Lower leg skin (tissue), 3 donors: ENCODE measurements at regions not wholly inside any gene's neighbourhood (a gene's known extent, or its start where the extent isn't known, plus 50 kb on each side); places are given as distances from the start of the nearest gene placed in this dataset.
"Not testable (repeated sequence)": the region's sequence is repeated elsewhere in the genome, so short reads cannot be mapped to it uniquely, and the experiment has no call there.

Experiments used
- POLR2A ChIP-seq, 2 donors: fragments of 450-650 bp; IDR thresholded peaks; one replicate each; pipeline ENCODE4 v1.6.1; 2016 to 2017; ENCODE audit warnings: antibody characterized with exemption in 2 of 2, mild to moderate bottlenecking in 1 of 2, moderate library complexity in 1 of 2
- TF ChIP-seq, protein P1 (sequence below), 3 donors: fragments of 450-650 bp; IDR thresholded peaks; one replicate each; pipeline ENCODE4 v1.5.1; 2016; ENCODE audit warnings: antibody characterized with exemption in 3 of 3, mild to moderate bottlenecking in 3 of 3, moderate library complexity in 2 of 3

DNA sequence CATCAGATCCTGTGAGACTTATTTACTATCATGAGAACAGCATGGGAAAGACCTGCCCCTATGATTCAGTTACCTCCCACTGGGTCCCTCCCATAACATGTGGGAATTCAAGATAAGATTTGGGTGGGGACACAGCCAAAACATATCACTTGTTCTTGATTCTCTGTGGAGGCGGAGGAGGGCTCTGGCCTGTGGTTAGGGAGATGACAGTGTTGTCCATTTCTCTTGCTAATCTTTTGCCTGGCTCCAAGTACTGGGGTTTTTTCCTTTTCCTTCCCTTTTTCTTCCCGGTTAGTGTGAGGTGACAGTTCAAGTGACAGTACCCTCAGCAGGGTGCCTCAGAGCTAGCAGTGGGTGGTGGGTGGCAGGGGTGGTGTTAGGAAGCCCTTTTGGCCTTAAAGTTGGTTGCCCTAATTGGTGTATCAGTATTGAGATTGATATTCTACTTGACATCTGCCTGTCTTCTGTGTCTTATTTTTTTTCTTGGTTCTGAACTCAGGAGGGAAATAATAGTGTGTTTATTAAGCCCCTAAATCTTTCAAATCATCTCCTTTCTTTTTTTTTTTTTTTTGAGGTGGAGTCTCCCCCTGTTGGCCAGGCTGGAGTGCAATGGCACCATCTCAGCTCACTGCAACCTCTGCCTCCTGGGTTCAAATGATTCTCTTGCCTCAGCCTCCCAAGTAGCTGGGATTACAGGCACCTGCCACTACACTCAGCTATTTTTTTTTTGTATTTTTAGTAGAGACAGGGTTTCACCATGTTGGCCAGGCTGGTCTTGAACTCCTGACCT lies 192.0 kb downstream of the ASB1 start:
- TF ChIP-seq, protein P1, sequence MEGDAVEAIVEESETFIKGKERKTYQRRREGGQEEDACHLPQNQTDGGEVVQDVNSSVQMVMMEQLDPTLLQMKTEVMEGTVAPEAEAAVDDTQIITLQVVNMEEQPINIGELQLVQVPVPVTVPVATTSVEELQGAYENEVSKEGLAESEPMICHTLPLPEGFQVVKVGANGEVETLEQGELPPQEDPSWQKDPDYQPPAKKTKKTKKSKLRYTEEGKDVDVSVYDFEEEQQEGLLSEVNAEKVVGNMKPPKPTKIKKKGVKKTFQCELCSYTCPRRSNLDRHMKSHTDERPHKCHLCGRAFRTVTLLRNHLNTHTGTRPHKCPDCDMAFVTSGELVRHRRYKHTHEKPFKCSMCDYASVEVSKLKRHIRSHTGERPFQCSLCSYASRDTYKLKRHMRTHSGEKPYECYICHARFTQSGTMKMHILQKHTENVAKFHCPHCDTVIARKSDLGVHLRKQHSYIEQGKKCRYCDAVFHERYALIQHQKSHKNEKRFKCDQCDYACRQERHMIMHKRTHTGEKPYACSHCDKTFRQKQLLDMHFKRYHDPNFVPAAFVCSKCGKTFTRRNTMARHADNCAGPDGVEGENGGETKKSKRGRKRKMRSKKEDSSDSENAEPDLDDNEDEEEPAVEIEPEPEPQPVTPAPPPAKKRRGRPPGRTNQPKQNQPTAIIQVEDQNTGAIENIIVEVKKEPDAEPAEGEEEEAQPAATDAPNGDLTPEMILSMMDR (IDR thresholded peaks at IDR 0.05), result not testable (repeated sequence)
- TF ChIP-seq POLR2A (IDR thresholded peaks at IDR 0.05), result not testable (repeated sequence)
